ENCODE measurements at regions not wholly inside any gene's neighbourhood (a gene's known extent, or its start where the extent isn't known, plus 50 kb on each side); places are given as distances from the start of the nearest gene placed in this dataset.
A peak's percentile ranks its signal among the peaks of the same experiment; 100 is the strongest.
"Not testable (repeated sequence)": the region's sequence is repeated elsewhere in the genome, so short reads cannot be mapped to it uniquely, and the experiment has no call there.

DNA sequence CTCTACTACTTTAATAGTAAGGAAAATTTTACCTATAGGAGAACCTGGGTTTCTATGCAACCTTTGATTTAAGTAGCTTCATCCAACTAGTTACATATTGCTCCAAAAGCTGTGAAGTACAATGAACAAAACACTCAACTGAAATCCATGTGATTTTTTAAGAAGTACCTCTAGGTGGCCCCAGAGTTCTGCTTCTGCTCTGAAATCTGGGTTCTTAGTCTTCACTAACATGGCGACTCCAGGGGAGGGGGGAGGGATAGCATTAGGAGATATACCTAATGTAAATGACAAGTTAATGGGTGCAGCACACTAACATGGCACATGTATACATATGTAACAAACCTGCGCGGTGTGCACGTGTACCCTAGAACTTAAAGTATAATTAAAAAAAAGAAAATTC lies 73.4 kb upstream of the MAGEB2 start:
- no peaks in the 10 kb centered on the region for H3K27me3 Mint-ChIP-seq (ENCODE audit: unreplicated experiment)
- H3K27ac Mint-ChIP-seq (ENCODE audit: unreplicated experiment), result no peak overlapping the region
- no peaks in the 10 kb centered on the region for H3K36me3 Mint-ChIP-seq (ENCODE audit: unreplicated experiment)
- TF ChIP-seq, protein P1, sequence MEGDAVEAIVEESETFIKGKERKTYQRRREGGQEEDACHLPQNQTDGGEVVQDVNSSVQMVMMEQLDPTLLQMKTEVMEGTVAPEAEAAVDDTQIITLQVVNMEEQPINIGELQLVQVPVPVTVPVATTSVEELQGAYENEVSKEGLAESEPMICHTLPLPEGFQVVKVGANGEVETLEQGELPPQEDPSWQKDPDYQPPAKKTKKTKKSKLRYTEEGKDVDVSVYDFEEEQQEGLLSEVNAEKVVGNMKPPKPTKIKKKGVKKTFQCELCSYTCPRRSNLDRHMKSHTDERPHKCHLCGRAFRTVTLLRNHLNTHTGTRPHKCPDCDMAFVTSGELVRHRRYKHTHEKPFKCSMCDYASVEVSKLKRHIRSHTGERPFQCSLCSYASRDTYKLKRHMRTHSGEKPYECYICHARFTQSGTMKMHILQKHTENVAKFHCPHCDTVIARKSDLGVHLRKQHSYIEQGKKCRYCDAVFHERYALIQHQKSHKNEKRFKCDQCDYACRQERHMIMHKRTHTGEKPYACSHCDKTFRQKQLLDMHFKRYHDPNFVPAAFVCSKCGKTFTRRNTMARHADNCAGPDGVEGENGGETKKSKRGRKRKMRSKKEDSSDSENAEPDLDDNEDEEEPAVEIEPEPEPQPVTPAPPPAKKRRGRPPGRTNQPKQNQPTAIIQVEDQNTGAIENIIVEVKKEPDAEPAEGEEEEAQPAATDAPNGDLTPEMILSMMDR (IDR thresholded peaks at IDR 0.05; ENCODE audit: partially characterized antibody, unreplicated experiment), result peak; percentile 40
- H3K4me1 Mint-ChIP-seq (ENCODE audit: low read depth, unreplicated experiment), result no peaks in the 10 kb centered on the region
- H3K4me3 Mint-ChIP-seq (ENCODE audit: unreplicated experiment), result no peak overlapping the region
- no peak for DNase-seq
- no peaks in the 10 kb centered on the region for H3K9me3 Mint-ChIP-seq (ENCODE audit: unreplicated experiment)

DNA sequence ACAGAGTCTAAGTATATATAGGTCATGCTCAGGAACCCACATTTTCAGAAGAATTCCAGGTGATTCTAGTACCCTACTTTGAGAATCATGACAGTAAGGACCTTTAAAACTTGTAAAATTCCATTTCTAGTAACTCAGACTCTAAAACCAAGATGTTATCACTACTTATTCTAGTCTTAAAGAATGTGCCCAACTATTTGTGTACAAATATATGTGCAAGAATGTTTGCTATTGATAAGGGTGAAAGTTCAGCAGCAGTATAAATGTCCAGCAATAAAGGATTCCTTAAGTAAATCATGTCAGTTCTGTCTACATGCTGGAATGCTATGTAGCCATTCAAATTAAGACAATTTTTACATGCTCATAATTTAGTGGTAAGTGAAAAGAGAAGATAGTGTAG lies 71.1 kb upstream of the MAGEB2 start:
- no peak for DNase-seq
- Mint-ChIP-seq H3K4me3 (ENCODE audit: unreplicated experiment) (no peak overlapping the region), H3K36me3 (ENCODE audit: unreplicated experiment) (no peaks in the 10 kb centered on the region), H3K27me3 (ENCODE audit: unreplicated experiment) (no peaks in the 10 kb centered on the region), H3K27ac (ENCODE audit: unreplicated experiment) (no peak overlapping the region), H3K9me3 (ENCODE audit: unreplicated experiment) (no peaks in the 10 kb centered on the region), H3K4me1 (ENCODE audit: low read depth, unreplicated experiment) (no peaks in the 10 kb centered on the region)
- TF ChIP-seq, protein P1 (IDR thresholded peaks at IDR 0.05; ENCODE audit: partially characterized antibody, unreplicated experiment), result no peak

DNA sequence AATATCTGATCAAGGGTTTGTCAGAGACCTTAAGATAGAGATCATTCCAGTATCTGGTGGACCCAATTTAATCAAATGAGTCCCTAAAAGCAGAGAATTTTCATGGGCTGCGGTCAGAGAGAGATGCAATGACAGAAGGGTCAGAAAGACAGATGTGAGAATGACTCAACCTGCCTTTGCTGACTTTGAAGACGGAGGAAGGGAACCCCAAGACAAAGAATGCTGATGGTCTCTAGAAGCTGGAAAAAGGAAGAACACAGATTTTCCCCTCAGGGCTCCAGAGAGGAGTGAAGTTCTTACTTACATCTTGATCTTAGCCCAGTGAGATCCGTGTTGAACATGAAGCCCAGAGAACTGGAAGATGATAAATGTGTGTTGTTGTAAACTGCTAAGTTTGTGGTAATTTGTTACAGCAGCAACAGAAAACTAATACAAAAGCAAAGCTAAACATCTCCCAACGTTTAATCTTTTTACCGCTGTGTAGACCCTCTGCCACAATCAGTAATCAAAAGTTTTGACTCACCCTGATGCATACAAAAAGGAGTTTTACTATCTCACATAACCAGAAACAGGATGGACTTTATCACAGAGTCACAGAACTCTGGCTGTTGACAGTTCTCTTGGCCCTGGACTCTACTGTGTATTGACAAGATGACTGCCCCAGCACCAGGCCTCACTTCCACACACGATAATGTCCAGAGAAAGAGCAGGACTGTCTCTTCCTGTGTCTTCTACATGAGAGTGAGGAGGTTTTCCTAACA lies 70.2 kb upstream of the MAGEB2 start:
- no peak overlapping the region for H3K27ac Mint-ChIP-seq (ENCODE audit: unreplicated experiment)
- H3K4me1 Mint-ChIP-seq (ENCODE audit: low read depth, unreplicated experiment), result no peaks in the 10 kb centered on the region
- no peaks in the 10 kb centered on the region for H3K36me3 Mint-ChIP-seq (ENCODE audit: unreplicated experiment)
- no peaks in the 10 kb centered on the region for H3K9me3 Mint-ChIP-seq (ENCODE audit: unreplicated experiment)
- no peak overlapping the region for H3K4me3 Mint-ChIP-seq (ENCODE audit: unreplicated experiment)
- DNase-seq, result no peak
- TF ChIP-seq, protein P1 (IDR thresholded peaks at IDR 0.05; ENCODE audit: partially characterized antibody, unreplicated experiment), result no peak
- no peaks in the 10 kb centered on the region for H3K27me3 Mint-ChIP-seq (ENCODE audit: unreplicated experiment)

DNA sequence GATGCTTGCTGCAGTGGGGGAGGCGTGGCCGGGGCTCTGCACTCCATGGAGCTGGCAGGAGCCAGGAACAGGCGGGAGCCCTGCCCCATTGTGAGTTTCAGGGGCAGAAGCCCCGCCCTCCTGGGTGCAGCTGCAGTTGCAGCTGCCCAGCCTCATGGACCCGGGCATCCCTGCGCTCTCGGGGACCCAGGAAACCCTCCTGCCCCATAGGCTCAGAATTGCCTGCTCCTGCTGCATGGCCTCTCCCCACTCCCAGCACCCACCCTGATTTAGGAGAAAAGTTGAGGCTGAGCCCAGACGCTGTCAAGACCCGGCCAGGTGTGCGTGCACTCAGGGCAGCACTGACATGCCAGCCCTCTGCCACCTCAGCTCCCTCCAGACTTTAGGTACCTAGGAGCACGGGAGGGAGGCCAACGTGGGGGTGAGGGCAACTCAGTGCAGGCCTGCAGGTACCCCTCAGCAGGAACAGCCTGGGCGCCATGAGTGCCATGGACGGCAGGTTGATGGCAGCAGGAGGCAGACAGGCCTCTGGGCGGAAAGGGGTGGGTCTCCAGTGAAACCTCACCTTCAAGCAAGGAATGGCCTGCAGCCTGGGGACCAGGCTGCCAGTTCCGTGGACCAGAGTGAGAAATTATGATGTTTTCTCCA lies 67.2 kb upstream of the MAGEB2 start:
- H3K9me3 Mint-ChIP-seq (ENCODE audit: unreplicated experiment), result no peaks in the 10 kb centered on the region
- no peaks in the 10 kb centered on the region for H3K27me3 Mint-ChIP-seq (ENCODE audit: unreplicated experiment)
- no peak overlapping the region for H3K27ac Mint-ChIP-seq (ENCODE audit: unreplicated experiment)
- TF ChIP-seq, protein P1 (IDR thresholded peaks at IDR 0.05; ENCODE audit: partially characterized antibody, unreplicated experiment), result no peak
- no peak for DNase-seq
- no peaks in the 10 kb centered on the region for H3K4me1 Mint-ChIP-seq (ENCODE audit: low read depth, unreplicated experiment)
- no peak overlapping the region for H3K4me3 Mint-ChIP-seq (ENCODE audit: unreplicated experiment)
- no peaks in the 10 kb centered on the region for H3K36me3 Mint-ChIP-seq (ENCODE audit: unreplicated experiment)

DNA sequence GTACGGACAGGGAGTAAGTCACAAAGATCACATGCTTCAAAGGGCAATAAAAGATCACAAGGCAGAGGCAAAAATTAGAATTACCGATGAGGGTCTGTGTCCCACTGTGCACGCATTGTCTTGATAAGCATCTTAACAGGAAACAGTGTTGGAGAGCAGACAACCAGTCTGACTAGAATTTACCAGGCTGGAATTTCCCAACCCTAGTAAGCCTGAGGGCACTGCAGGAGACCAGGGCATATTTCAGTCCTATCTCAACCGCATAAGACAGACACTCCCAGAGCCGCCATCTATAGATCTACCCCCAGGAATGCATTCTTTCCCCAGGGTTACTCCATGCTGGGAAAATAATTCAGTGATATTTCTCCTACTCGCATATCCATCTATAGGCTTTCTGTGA lies 66.2 kb upstream of the MAGEB2 start:
- not testable (repeated sequence) for H3K27me3 Mint-ChIP-seq (ENCODE audit: unreplicated experiment); H3K4me1 Mint-ChIP-seq (ENCODE audit: low read depth, unreplicated experiment); H3K36me3 Mint-ChIP-seq (ENCODE audit: unreplicated experiment); H3K9me3 Mint-ChIP-seq (ENCODE audit: unreplicated experiment); H3K4me3 Mint-ChIP-seq (ENCODE audit: unreplicated experiment); H3K27ac Mint-ChIP-seq (ENCODE audit: unreplicated experiment); DNase-seq

Measured in glutamatergic neuron (in vitro differentiated cells).